Panc1 (cell line): ENCODE measurements at regions not wholly inside any gene's neighbourhood (a gene's known extent, or its start where the extent isn't known, plus 50 kb on each side); places are given as distances from the start of the nearest gene placed in this dataset.

Experiments used
- ATAC-seq: fragments of 200-7000 bp; cut with Tn5 transposase; 2 replicates; pipeline ENCODE4 v1.9.1; 2020; ENCODE audit warnings: mild to moderate bottlenecking, moderate library complexity
- BruUV-seq: library from RNA; stranded (reverse); fragments of 400-500 nt; replicated peaks from 2 replicates; lab custom pipeline; 2021; lab: Mats Ljungman, UMichigan
- CTCF ChIA-PET: fragments of 300-600 bp; sonication (Branson Sonifier 250); formaldehyde crosslinking; loops from one replicate; lab custom pipeline; 2022; ENCODE audit warnings: antibody characterized with exemption; lab: Charles Lee
- POLR2A ChIA-PET: fragments of 300-600 bp; sonication (Branson Sonifier 250); formaldehyde crosslinking; loops from one replicate; lab custom pipeline; 2022; ENCODE audit warnings: antibody characterized with exemption; lab: Charles Lee
- DNase-seq: peaks from one replicate; pipeline ENCODE4 v3.0.0-alpha.2; 2010; ENCODE audit warnings: low read depth, low spot score
- H3K27ac ChIP-seq: 2 replicates; pipeline ENCODE4 v1.5.1; 2011; ENCODE audit warnings: mild to moderate bottlenecking, low read length, inconsistent platforms
- H3K27me3 ChIP-seq: fragments of 200-500 bp; sonication (Bioruptor generic); 2 replicates; pipeline ENCODE4 v1.6.0; 2014; ENCODE audit warnings: low read length, inconsistent platforms; ENCODE audit not compliant: control insufficient read depth, insufficient read depth
- H3K36me3 ChIP-seq: fragments of 200-500 bp; sonication (Bioruptor generic); 2 replicates; pipeline ENCODE4 v1.5.1; 2014; ENCODE audit warnings: inconsistent platforms, mild to moderate bottlenecking, low read length, moderate library complexity; ENCODE audit not compliant: control insufficient read depth, insufficient read depth
- H3K4me1 ChIP-seq: 2 replicates; pipeline ENCODE4 v1.5.1; 2011; ENCODE audit warnings: inconsistent platforms, mild to moderate bottlenecking, low read length, moderate library complexity; ENCODE audit not compliant: control insufficient read depth, insufficient read depth
- H3K4me3 ChIP-seq, 2 experiments: 2 replicates each; pipeline ENCODE4 v1.5.1; 2011 to 2012; ENCODE audit warnings: low read depth in 2 of 2, low read length in 2 of 2, mild to moderate bottlenecking in 2 of 2, inconsistent platforms in 1 of 2, moderate library complexity in 1 of 2
- H3K9me3 ChIP-seq: fragments of 200-500 bp; sonication (Bioruptor generic); 2 replicates; pipeline ENCODE4 v1.5.1; 2014; ENCODE audit warnings: low read depth, mild to moderate bottlenecking, inconsistent platforms, low read length, moderate library complexity; ENCODE audit not compliant: control insufficient read depth, insufficient read depth
- CTCF ChIP-seq: fragments of 450-650 bp; IDR thresholded peaks from 2 replicates; pipeline ENCODE4 v1.5.1; 2017; ENCODE audit warnings: mild to moderate bottlenecking
- POLR2AphosphoS5 ChIP-seq: IDR thresholded peaks from 2 replicates; pipeline ENCODE4 v1.6.1; 2012; ENCODE audit warnings: mild to moderate bottlenecking, low read depth, low read length, moderate library complexity
- SIN3A ChIP-seq: IDR thresholded peaks from 2 replicates; pipeline ENCODE4 v1.6.1; 2012; ENCODE audit warnings: low read depth, mild to moderate bottlenecking, low read length, moderate library complexity, borderline replicate concordance; ENCODE audit not compliant: insufficient read depth
- TCF7L2 ChIP-seq: IDR thresholded peaks from 2 replicates; pipeline ENCODE4 v1.6.1; 2011; ENCODE audit warnings: mild to moderate bottlenecking, low read depth, low read length, inconsistent platforms
- in situ Hi-C: cut with HindIII; loops from 2 replicates; pipeline ENCODE4 v1.10.0; 2016; ENCODE audit warnings: low sequenced_read_pairs, low pct_unique_long_range_greater_than_20kb
- intact Hi-C: fragments of 100-400 bp; cut with micrococcal nuclease; formaldehyde crosslinking; loops from one replicate; pipeline ENCODE4 v1.10.0; 2022; ENCODE audit not compliant: unreplicated experiment
- TF ChIP-seq, protein P1 (sequence below), 2 experiments: IDR thresholded peaks; 2 replicates each; pipeline ENCODE4 v1.6.1; 2011 to 2012; ENCODE audit warnings: low read depth in 2 of 2, control low read depth in 1 of 2, low read length in 1 of 2, mild to moderate bottlenecking in 1 of 2, moderate library complexity in 1 of 2; ENCODE audit not compliant: insufficient read depth in 1 of 2

GRCh38 chr2:184540246-184540789 lies 58.0 kb upstream of the ZNF804A start:
- ChIA-PET POLR2A (no interaction called here), CTCF (no interaction called here)
- Histone ChIP-seq H3K36me3 (no peaks in the 10 kb centered on the region), H3K27ac (no peak overlapping the region), H3K4me1 (no peaks in the 10 kb centered on the region), H3K4me3 (no peak overlapping the region), H3K9me3 (no peaks in the 10 kb centered on the region), H3K27me3 (no peaks in the 10 kb centered on the region)
- ATAC-seq (no peak), DNase-seq (no peak)
- TF ChIP-seq SIN3A: no peak
- TF ChIP-seq, protein P1, sequence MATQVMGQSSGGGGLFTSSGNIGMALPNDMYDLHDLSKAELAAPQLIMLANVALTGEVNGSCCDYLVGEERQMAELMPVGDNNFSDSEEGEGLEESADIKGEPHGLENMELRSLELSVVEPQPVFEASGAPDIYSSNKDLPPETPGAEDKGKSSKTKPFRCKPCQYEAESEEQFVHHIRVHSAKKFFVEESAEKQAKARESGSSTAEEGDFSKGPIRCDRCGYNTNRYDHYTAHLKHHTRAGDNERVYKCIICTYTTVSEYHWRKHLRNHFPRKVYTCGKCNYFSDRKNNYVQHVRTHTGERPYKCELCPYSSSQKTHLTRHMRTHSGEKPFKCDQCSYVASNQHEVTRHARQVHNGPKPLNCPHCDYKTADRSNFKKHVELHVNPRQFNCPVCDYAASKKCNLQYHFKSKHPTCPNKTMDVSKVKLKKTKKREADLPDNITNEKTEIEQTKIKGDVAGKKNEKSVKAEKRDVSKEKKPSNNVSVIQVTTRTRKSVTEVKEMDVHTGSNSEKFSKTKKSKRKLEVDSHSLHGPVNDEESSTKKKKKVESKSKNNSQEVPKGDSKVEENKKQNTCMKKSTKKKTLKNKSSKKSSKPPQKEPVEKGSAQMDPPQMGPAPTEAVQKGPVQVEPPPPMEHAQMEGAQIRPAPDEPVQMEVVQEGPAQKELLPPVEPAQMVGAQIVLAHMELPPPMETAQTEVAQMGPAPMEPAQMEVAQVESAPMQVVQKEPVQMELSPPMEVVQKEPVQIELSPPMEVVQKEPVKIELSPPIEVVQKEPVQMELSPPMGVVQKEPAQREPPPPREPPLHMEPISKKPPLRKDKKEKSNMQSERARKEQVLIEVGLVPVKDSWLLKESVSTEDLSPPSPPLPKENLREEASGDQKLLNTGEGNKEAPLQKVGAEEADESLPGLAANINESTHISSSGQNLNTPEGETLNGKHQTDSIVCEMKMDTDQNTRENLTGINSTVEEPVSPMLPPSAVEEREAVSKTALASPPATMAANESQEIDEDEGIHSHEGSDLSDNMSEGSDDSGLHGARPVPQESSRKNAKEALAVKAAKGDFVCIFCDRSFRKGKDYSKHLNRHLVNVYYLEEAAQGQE (IDR thresholded peaks at IDR 0.05; ENCODE audit: insufficient read depth in 1 of 2, low read depth in 2 of 2, low read length in 1 of 2): no peak
- no peak for TF ChIP-seq CTCF
- TF ChIP-seq POLR2AphosphoS5: no peak
- no peak for TF ChIP-seq TCF7L2
- BruUV-seq: no TSS peak
- in situ Hi-C loops (no loop called here), intact Hi-C loops (no loop called here)

GRCh38 chr2:184541591-184541990 lies 56.7 kb upstream of the ZNF804A start:
- TF ChIP-seq, protein P1 (IDR thresholded peaks at IDR 0.05; ENCODE audit: insufficient read depth in 1 of 2, low read depth in 2 of 2, low read length in 1 of 2): no peak
- TF ChIP-seq POLR2AphosphoS5 (no peak), CTCF (no peak), SIN3A (no peak), TCF7L2 (no peak)
- DNase-seq (no peak), ATAC-seq (no peak)
- H3K27me3 ChIP-seq: no peaks in the 10 kb centered on the region
- H3K4me3 ChIP-seq: no peak overlapping the region
- no peak overlapping the region for H3K27ac ChIP-seq
- no TSS peak for BruUV-seq
- POLR2A ChIA-PET: no interaction called here
- CTCF ChIA-PET: no interaction called here
- H3K4me1 ChIP-seq: no peaks in the 10 kb centered on the region
- H3K9me3 ChIP-seq: no peaks in the 10 kb centered on the region
- H3K36me3 ChIP-seq: no peaks in the 10 kb centered on the region
- in situ Hi-C loops: no loop called here
- intact Hi-C loops: no loop called here
